SK-N-MC (cell line): ENCODE measurements at regions not wholly inside any gene's neighbourhood (a gene's known extent, or its start where the extent isn't known, plus 50 kb on each side); places are given as distances from the start of the nearest gene placed in this dataset.

Experiments used
- EZH2 ChIP-seq: fragments of 200-600 bp; sonication (generic); IDR thresholded peaks from one replicate; pipeline ENCODE4 v1.6.1; 2017; ENCODE audit warnings: antibody characterized with exemption
- FOXP2 ChIP-seq: optimal IDR thresholded peaks from 2 replicates; pipeline ENCODE3; 2011; ENCODE audit warnings: mild to moderate bottlenecking, moderate library complexity; ENCODE audit not compliant: insufficient read depth; ENCODE audit errors: extremely low read length, control extremely low read depth
- POLR2AphosphoS5 ChIP-seq: IDR thresholded peaks from 2 replicates; pipeline ENCODE4 v1.6.1; 2012; ENCODE audit warnings: mild to moderate bottlenecking, low read depth, low read length, borderline replicate concordance

DNA sequence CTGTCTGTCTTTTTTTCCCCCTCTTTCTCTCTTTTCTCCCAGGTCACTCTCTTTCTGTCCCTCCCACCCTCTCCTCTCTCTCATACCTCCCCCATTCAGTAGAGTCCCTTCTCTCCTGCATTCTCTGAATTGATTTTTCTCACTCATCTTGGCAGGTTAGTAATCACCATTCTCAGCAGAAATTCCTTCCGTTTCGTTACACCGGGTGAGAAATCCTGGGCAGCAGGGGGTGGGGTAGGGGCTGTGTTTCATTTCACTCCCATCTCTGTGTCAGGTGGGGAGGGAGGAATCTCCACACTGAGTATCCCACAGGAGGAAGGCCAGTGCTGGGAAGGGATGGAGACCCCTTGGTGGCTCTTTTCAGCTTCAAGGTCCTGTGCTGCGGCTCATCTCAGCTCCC lies 253.5 kb downstream of the MIAT start:
- TF ChIP-seq POLR2AphosphoS5 (no peak), FOXP2 (no peak), EZH2 (no peak)
